Adrenal gland (tissue), 5 donors: ENCODE measurements at regions not wholly inside any gene's neighbourhood (a gene's known extent, or its start where the extent isn't known, plus 50 kb on each side); places are given as distances from the start of the nearest gene placed in this dataset.

Source experiments
- CTCF ChIP-seq, 6 experiments: fragments of 450-650 bp in 4 of 6; fragments of 200-600 bp in 2 of 6; sonication (generic) in 1 of 6; IDR thresholded peaks; 1 replicate in 5 of 6; 2 replicates in 1 of 6; pipeline versions ENCODE4 v1.5.1 to v1.8.0; 2016 to 2021; ENCODE audit warnings: antibody characterized with exemption in 6 of 6, mild to moderate bottlenecking in 2 of 6, moderate library complexity in 1 of 6
- POLR2A ChIP-seq, 2 donors: fragments of 450-650 bp; IDR thresholded peaks; one replicate each; pipeline ENCODE4 v1.6.1; 2017; ENCODE audit warnings: antibody characterized with exemption in 2 of 2, mild to moderate bottlenecking in 2 of 2, moderate library complexity in 1 of 2
- donor health status: DM: no; HTN: no; CAD: no.

- TF ChIP-seq CTCF (IDR thresholded peaks at IDR 0.05) (no peak), POLR2A (IDR thresholded peaks at IDR 0.05) (no peak)
Measured at GRCh38 chr12:124482901-124483799, 84.3 kb downstream of the NCOR2 start.
